Endothelial cell of umbilical vein (primary cell): ENCODE measurements at regions not wholly inside any gene's neighbourhood (a gene's known extent, or its start where the extent isn't known, plus 50 kb on each side); places are given as distances from the start of the nearest gene placed in this dataset.

Experiments used
- BruUV-seq: library from RNA; stranded (reverse); fragments of 400-500 nt; replicated peaks from 2 replicates; lab custom pipeline; 2021; lab: Mats Ljungman, UMichigan
- CTCF ChIA-PET: fragments of 300-600, 350-600 bp; sonication (Branson Sonifier 250); formaldehyde crosslinking; loops from one replicate; lab custom pipeline; 2021; ENCODE audit warnings: antibody characterized with exemption, inconsistent platforms; lab: Charles Lee
- POLR2A ChIA-PET: fragments of 300-600, 350-600 bp; sonication (Branson Sonifier 250); formaldehyde crosslinking; loops from one replicate; lab custom pipeline; 2021; ENCODE audit warnings: antibody characterized with exemption, inconsistent platforms; lab: Charles Lee
- DNase-seq: peaks from one replicate; pipeline ENCODE4 v3.0.0-alpha.2; 2011; ENCODE audit warnings: low read depth, low spot score
- FAIRE-seq: peaks from 2 replicates; lab custom pipeline; 2011; peaks lifted over from hg19 to GRCh38; lab: Jason Lieb, UNC
- H2AFZ ChIP-seq: 2 replicates; pipeline ENCODE4 v1.6.0; 2012; ENCODE audit warnings: low read depth, low read length, control low read depth, inconsistent platforms
- H3K27ac ChIP-seq: 2 replicates; pipeline ENCODE4 v1.5.1; 2011; ENCODE audit warnings: low read depth, mild to moderate bottlenecking, control low read depth, low read length, moderate library complexity; ENCODE audit not compliant: insufficient read depth
- H3K27me3 ChIP-seq, 2 experiments: 2 replicates each; pipeline versions ENCODE4 v1.6.0 to v1.6.1; 2011; ENCODE audit warnings: low read length in 2 of 2, mixed read lengths in 1 of 2; ENCODE audit not compliant: control insufficient read depth in 2 of 2, insufficient read depth in 2 of 2
- H3K36me3 ChIP-seq, 2 experiments: 2 replicates in 1 of 2; 3 replicates in 1 of 2; pipeline ENCODE4 v1.5.1; 2011; ENCODE audit warnings: low read length in 2 of 2, mild to moderate bottlenecking in 1 of 2, moderate library complexity in 1 of 2; ENCODE audit not compliant: control insufficient read depth in 2 of 2, insufficient read depth in 2 of 2; ENCODE audit errors: extremely low read depth in 1 of 2
- H3K4me1 ChIP-seq: 3 replicates; pipeline ENCODE4 v1.5.1; 2011; ENCODE audit warnings: mild to moderate bottlenecking, low read length; ENCODE audit not compliant: control insufficient read depth, insufficient read depth; ENCODE audit errors: extremely low read depth
- H3K4me2 ChIP-seq: 2 replicates; pipeline ENCODE4 v1.6.1; 2011; ENCODE audit warnings: low read length, control low read depth, mixed read lengths; ENCODE audit not compliant: insufficient read depth
- H3K4me3 ChIP-seq, 3 experiments: fragments of 200-600 bp in 1 of 3; sonication (generic), shearing (Covaris generic) in 1 of 3; replicated peaks in 1 of 3; 2 replicates each; pipeline ENCODE4 v1.5.1; 2011 to 2016; ENCODE audit warnings: control low read depth in 3 of 3, low read length in 3 of 3, mild to moderate bottlenecking in 2 of 3, inconsistent platforms in 1 of 3, low read depth in 1 of 3, moderate library complexity in 1 of 3; ENCODE audit not compliant: insufficient read depth in 1 of 3
- H3K79me2 ChIP-seq: 2 replicates; pipeline ENCODE4 v1.6.0; 2012; ENCODE audit warnings: low read length, inconsistent platforms; ENCODE audit not compliant: control insufficient read depth, insufficient read depth
- H3K9ac ChIP-seq: replicated peaks from 2 replicates; pipeline ENCODE3; 2011; ENCODE audit warnings: low read length, control low read depth; ENCODE audit not compliant: insufficient read depth; ENCODE audit errors: extremely low read depth
- H3K9me1 ChIP-seq: replicated peaks from 3 replicates; pipeline ENCODE4 v1.6.0; 2011; ENCODE audit warnings: mild to moderate bottlenecking, low read length; ENCODE audit not compliant: control insufficient read depth, insufficient read depth; ENCODE audit errors: extremely low read depth
- H3K9me3 ChIP-seq: replicated peaks from 2 replicates; pipeline ENCODE4 v1.5.1; 2012; ENCODE audit warnings: low read length, inconsistent platforms; ENCODE audit not compliant: control insufficient read depth, insufficient read depth
- H4K20me1 ChIP-seq: replicated peaks from 2 replicates; pipeline ENCODE3; 2011; ENCODE audit warnings: mild to moderate bottlenecking, low read length; ENCODE audit not compliant: control insufficient read depth, insufficient read depth; ENCODE audit errors: extremely low read depth
- EZH2 ChIP-seq: IDR thresholded peaks from 2 replicates; pipeline ENCODE4 v1.6.1; 2012; ENCODE audit warnings: borderline replicate concordance, low read depth, mild to moderate bottlenecking, moderate library complexity, low read length, inconsistent platforms; ENCODE audit not compliant: severe bottlenecking
- FOS ChIP-seq: IDR thresholded peaks from 2 replicates; pipeline ENCODE4 v1.6.1; 2011; ENCODE audit warnings: mild to moderate bottlenecking, low read length, moderate library complexity, borderline replicate concordance; ENCODE audit not compliant: insufficient read depth
- GATA2 ChIP-seq: IDR thresholded peaks from 2 replicates; pipeline ENCODE4 v1.7.0; 2011; ENCODE audit warnings: low read depth, mild to moderate bottlenecking, moderate library complexity, mixed read lengths, low read length; ENCODE audit not compliant: insufficient read length, insufficient read depth
- JUN ChIP-seq: IDR thresholded peaks from 2 replicates; pipeline ENCODE4 v1.6.1; 2011; ENCODE audit warnings: borderline replicate concordance, low read depth; ENCODE audit not compliant: insufficient read length, insufficient read depth
- MYC ChIP-seq: IDR thresholded peaks from one replicate; pipeline ENCODE4 v1.6.1; 2011; ENCODE audit warnings: mild to moderate bottlenecking, low read depth, low read length
- POLR2A ChIP-seq: IDR thresholded peaks from 2 replicates; pipeline ENCODE4 v1.6.1; 2012; ENCODE audit warnings: low read depth, mild to moderate bottlenecking, control low read depth, low read length
- POLR2AphosphoS5 ChIP-seq: IDR thresholded peaks from 2 replicates; pipeline ENCODE4 v1.6.1; 2012; ENCODE audit warnings: low read depth, mild to moderate bottlenecking, control low read depth, low read length, moderate library complexity; ENCODE audit not compliant: insufficient read depth
- dilution Hi-C: fragments of 300-500 bp; cut with MboI; formaldehyde crosslinking; loops from one replicate; pipeline ENCODE4 v1.15.0; 2019; ENCODE audit warnings: low sequenced_read_pairs; ENCODE audit not compliant: extremely low pct_ligation_motif_present
- intact Hi-C: fragments of 100-400 bp; cut with micrococcal nuclease; formaldehyde crosslinking; loops from one replicate; pipeline ENCODE4 v1.10.0; 2022
- TF ChIP-seq, protein P1 (sequence below): IDR thresholded peaks from 2 replicates; pipeline ENCODE4 v1.6.1; 2011; ENCODE audit not compliant: insufficient read depth, insufficient read length
- TF ChIP-seq, protein P2 (sequence below), 2 donors: IDR thresholded peaks; 1 replicate in 1 of 2; 2 replicates in 1 of 2; pipeline ENCODE4 v1.5.1; 2011; ENCODE audit warnings: low read length in 2 of 2, mild to moderate bottlenecking in 2 of 2, moderate library complexity in 2 of 2, control low read depth in 1 of 2, inconsistent platforms in 1 of 2, low read depth in 1 of 2; ENCODE audit not compliant: insufficient read depth in 1 of 2; ENCODE audit errors: extremely low read depth in 1 of 2

DNA sequence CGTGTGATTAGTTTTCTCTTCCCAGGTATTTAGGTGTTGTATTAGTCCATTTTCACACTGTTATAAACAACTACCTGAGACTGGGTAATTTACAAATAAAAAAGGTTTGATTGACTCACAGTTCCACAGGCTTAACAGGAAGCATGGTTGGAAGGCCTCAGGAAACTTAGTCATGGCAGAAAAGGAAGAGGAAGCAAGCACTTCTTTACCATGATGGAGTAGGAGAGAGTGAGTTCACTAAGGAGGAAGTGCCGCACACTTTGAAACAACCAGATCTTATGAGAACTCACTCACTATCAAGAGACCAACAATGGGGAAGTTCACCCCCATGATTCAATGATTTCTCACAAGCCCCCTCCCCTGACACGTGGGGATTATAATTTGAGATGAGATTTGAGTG, 1343.7 kb upstream of the GOT2 start:
- peak overlapping the region; percentile 67 for H3K27ac ChIP-seq
- intact Hi-C loops: no loop called here
- no peaks in the 10 kb centered on the region for H3K36me3 ChIP-seq
- no peaks in the 10 kb centered on the region for H3K9me1 ChIP-seq
- H2AFZ ChIP-seq: peak overlapping the region; percentile 92
- POLR2A ChIA-PET: no interaction called here
- H3K9ac ChIP-seq: no peak overlapping the region
- CTCF ChIA-PET: interaction anchor here (0.9 to 1.0 kb wide), 2 partner anchors 14 to 443 kb away, joined by 3 read pairs; no protein-coding TSS in a partner anchor
- H3K4me3 ChIP-seq: no peak overlapping the region
- peaks cover 11% of the 10 kb centered on the region for H3K4me1 ChIP-seq
- dilution Hi-C loops: no loop called here
- peak; percentile 56 for DNase-seq
- no peaks in the 10 kb centered on the region for H3K9me3 ChIP-seq
- H4K20me1 ChIP-seq: no peaks in the 10 kb centered on the region
- H3K4me2 ChIP-seq: peak overlapping the region; percentile 58
- no TSS peak for BruUV-seq
- FAIRE-seq: peak; percentile 91
- TF ChIP-seq POLR2AphosphoS5 (no peak), POLR2A (no peak), JUN (peak; percentile 49), GATA2 (no peak), FOS (peak; percentile 91), EZH2 (no peak)
- TF ChIP-seq, protein P1, sequence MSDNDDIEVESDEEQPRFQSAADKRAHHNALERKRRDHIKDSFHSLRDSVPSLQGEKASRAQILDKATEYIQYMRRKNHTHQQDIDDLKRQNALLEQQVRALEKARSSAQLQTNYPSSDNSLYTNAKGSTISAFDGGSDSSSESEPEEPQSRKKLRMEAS: no peak
- H3K27me3 ChIP-seq: no peaks in the 10 kb centered on the region
- no peaks in the 10 kb centered on the region for H3K79me2 ChIP-seq

DNA sequence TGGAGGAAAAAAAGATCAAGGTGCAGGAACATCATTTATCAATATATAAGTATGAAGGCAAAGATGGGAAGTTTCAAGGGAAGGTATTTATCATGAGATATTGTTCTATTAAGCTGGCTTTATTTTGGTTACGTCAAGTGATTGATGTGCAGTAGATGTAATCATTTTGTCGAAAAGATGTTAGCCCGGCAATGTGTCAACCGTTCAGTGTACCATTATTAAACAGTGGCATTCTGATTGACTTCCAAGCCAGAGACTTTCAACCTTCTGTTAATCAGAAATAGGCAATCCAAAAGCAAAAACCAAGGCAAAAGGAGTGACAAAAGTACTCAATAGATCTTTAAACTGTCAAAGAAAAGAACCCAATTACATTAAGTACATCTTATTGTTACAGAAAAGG, 1340.3 kb upstream of the GOT2 start:
- dilution Hi-C loops (no loop called here), intact Hi-C loops (no loop called here)
- Histone ChIP-seq H3K27ac (no peak overlapping the region), H3K4me1 (peaks cover 11% of the 10 kb centered on the region), H3K9ac (no peak overlapping the region), H3K79me2 (no peaks in the 10 kb centered on the region), H3K9me3 (no peaks in the 10 kb centered on the region), H3K4me2 (no peak overlapping the region), H3K36me3 (no peaks in the 10 kb centered on the region), H4K20me1 (no peaks in the 10 kb centered on the region), H3K27me3 (no peaks in the 10 kb centered on the region), H3K4me3 (no peak overlapping the region), H3K9me1 (no peaks in the 10 kb centered on the region), H2AFZ (no peak overlapping the region)
- DNase-seq: no peak
- TF ChIP-seq MYC: no peak
- TF ChIP-seq, protein P2, sequence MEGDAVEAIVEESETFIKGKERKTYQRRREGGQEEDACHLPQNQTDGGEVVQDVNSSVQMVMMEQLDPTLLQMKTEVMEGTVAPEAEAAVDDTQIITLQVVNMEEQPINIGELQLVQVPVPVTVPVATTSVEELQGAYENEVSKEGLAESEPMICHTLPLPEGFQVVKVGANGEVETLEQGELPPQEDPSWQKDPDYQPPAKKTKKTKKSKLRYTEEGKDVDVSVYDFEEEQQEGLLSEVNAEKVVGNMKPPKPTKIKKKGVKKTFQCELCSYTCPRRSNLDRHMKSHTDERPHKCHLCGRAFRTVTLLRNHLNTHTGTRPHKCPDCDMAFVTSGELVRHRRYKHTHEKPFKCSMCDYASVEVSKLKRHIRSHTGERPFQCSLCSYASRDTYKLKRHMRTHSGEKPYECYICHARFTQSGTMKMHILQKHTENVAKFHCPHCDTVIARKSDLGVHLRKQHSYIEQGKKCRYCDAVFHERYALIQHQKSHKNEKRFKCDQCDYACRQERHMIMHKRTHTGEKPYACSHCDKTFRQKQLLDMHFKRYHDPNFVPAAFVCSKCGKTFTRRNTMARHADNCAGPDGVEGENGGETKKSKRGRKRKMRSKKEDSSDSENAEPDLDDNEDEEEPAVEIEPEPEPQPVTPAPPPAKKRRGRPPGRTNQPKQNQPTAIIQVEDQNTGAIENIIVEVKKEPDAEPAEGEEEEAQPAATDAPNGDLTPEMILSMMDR (IDR thresholded peaks at IDR 0.05; ENCODE audit: extremely low read depth in 1 of 2, insufficient read depth in 1 of 2, low read depth in 1 of 2, low read length in 2 of 2): no peak
- no peak for TF ChIP-seq POLR2AphosphoS5
- TF ChIP-seq JUN: no peak
- TF ChIP-seq FOS: no peak
- TF ChIP-seq POLR2A: no peak
- TF ChIP-seq GATA2: no peak
- TF ChIP-seq EZH2: no peak
- TF ChIP-seq, protein P1: no peak
- ChIA-PET CTCF (interaction anchor here (0.9 kb wide), 1 partner anchor 9 kb away, joined by 3 read pairs; no protein-coding TSS in a partner anchor), POLR2A (no interaction called here)
- FAIRE-seq: no peak
- BruUV-seq: no TSS peak
